Nephron (organoid): ENCODE measurements at regions not wholly inside any gene's neighbourhood (a gene's known extent, or its start where the extent isn't known, plus 50 kb on each side); places are given as distances from the start of the nearest gene placed in this dataset.

Source experiments
- H3K27ac Mint-ChIP-seq, 3 experiments: 2 replicates each; pipeline ENCODE4 v1.8.0; 2020; ENCODE audit warnings: mixed read lengths in 3 of 3, mild to moderate bottlenecking in 2 of 3, moderate library complexity in 1 of 3
- H3K27me3 Mint-ChIP-seq: 2 replicates; pipeline ENCODE4 v1.8.0; 2021; ENCODE audit warnings: low read depth, mild to moderate bottlenecking, moderate library complexity, mixed read lengths
- H3K36me3 Mint-ChIP-seq: 2 replicates; pipeline ENCODE4 v1.8.0; 2020; ENCODE audit warnings: low read depth, mixed read lengths
- H3K4me1 Mint-ChIP-seq: 2 replicates; pipeline ENCODE4 v1.8.0; 2020; ENCODE audit warnings: mixed read lengths
- H3K4me3 Mint-ChIP-seq, 3 experiments: 2 replicates each; pipeline ENCODE4 v1.8.0; 2020; ENCODE audit warnings: mild to moderate bottlenecking in 3 of 3, mixed read lengths in 3 of 3, moderate library complexity in 2 of 3
- H3K9me3 Mint-ChIP-seq: 2 replicates; pipeline ENCODE4 v1.8.0; 2020; ENCODE audit warnings: mixed read lengths
- CTCF ChIP-seq, 3 experiments: fragments of 200-600 bp; sonication (generic); IDR thresholded peaks; one replicate each; pipeline ENCODE4 v1.5.0; 2021; ENCODE audit warnings: antibody characterized with exemption in 3 of 3; ENCODE audit not compliant: unreplicated experiment in 3 of 3

- Mint-ChIP-seq H3K4me1 (no peaks in the 10 kb centered on the region), H3K4me3 (no peak overlapping the region), H3K27me3 (no peaks in the 10 kb centered on the region), H3K27ac (no peak overlapping the region), H3K9me3 (peaks cover 62% of the 10 kb centered on the region), H3K36me3 (peaks cover 8% of the 10 kb centered on the region)
- TF ChIP-seq CTCF (IDR thresholded peaks at IDR 0.05; ENCODE audit: unreplicated experiment in 3 of 3) = no peak
Observed at GRCh38 chr10:130300608-130301020, 164.4 kb downstream of the GLRX3 start.

- H3K27ac Mint-ChIP-seq = no peak overlapping the region
- H3K36me3 Mint-ChIP-seq = peaks cover 8% of the 10 kb centered on the region
- TF ChIP-seq CTCF (IDR thresholded peaks at IDR 0.05; ENCODE audit: unreplicated experiment in 3 of 3) = no peak
- H3K27me3 Mint-ChIP-seq = no peaks in the 10 kb centered on the region
- H3K9me3 Mint-ChIP-seq = peaks cover 62% of the 10 kb centered on the region
- no peak overlapping the region for H3K4me3 Mint-ChIP-seq
- H3K4me1 Mint-ChIP-seq = no peaks in the 10 kb centered on the region
Observed at GRCh38 chr10:130301021-130301892, 165.1 kb downstream of the GLRX3 start.

- peaks cover 11% of the 10 kb centered on the region for H3K9me3 Mint-ChIP-seq
- H3K4me1 Mint-ChIP-seq = no peaks in the 10 kb centered on the region
- no peaks in the 10 kb centered on the region for H3K36me3 Mint-ChIP-seq
- H3K27me3 Mint-ChIP-seq = peaks cover 19% of the 10 kb centered on the region
- TF ChIP-seq CTCF (IDR thresholded peaks at IDR 0.05; ENCODE audit: unreplicated experiment in 3 of 3) = no peak
- H3K4me3 Mint-ChIP-seq = no peak overlapping the region
- no peak overlapping the region for H3K27ac Mint-ChIP-seq
Observed at GRCh38 chr10:130326954-130327353, 190.8 kb downstream of the GLRX3 start.

GRCh38 chr10:130329792-130330191, 193.6 kb downstream of the GLRX3 start:
- Mint-ChIP-seq H3K9me3 (peaks cover 3% of the 10 kb centered on the region), H3K27ac (no peak overlapping the region)

GRCh38 chr10:130333185-130333584, 197.0 kb downstream of the GLRX3 start:
- H3K4me3 Mint-ChIP-seq = no peak overlapping the region
- no peak overlapping the region for H3K27ac Mint-ChIP-seq
- H3K36me3 Mint-ChIP-seq = no peaks in the 10 kb centered on the region
- peak in 2 of 3 experiments; percentile 19 to 21 for TF ChIP-seq CTCF (IDR thresholded peaks at IDR 0.05; ENCODE audit: unreplicated experiment in 3 of 3)
- H3K27me3 Mint-ChIP-seq = peaks cover 34% of the 10 kb centered on the region
- H3K9me3 Mint-ChIP-seq = peaks cover 3% of the 10 kb centered on the region
- H3K4me1 Mint-ChIP-seq = no peaks in the 10 kb centered on the region

More at GRCh38 chr10:130329792-130330191, 193.6 kb downstream of the GLRX3 start:
- TF ChIP-seq CTCF (IDR thresholded peaks at IDR 0.05; ENCODE audit: unreplicated experiment in 3 of 3) = no peak
- Mint-ChIP-seq H3K36me3 (no peaks in the 10 kb centered on the region), H3K4me1 (no peaks in the 10 kb centered on the region), H3K27me3 (peaks cover 33% of the 10 kb centered on the region), H3K4me3 (no peak overlapping the region)

- Mint-ChIP-seq H3K27ac (no peak overlapping the region), H3K36me3 (no peaks in the 10 kb centered on the region), H3K4me3 (no peak overlapping the region), H3K27me3 (peaks cover 24% of the 10 kb centered on the region), H3K4me1 (no peaks in the 10 kb centered on the region), H3K9me3 (no peaks in the 10 kb centered on the region)
- TF ChIP-seq CTCF (IDR thresholded peaks at IDR 0.05; ENCODE audit: unreplicated experiment in 3 of 3) = no peak
Observed at GRCh38 chr10:130335336-130335735, 199.1 kb downstream of the GLRX3 start.
